SU-DHL-6 (cell line): ENCODE measurements at regions not wholly inside any gene's neighbourhood (a gene's known extent, or its start where the extent isn't known, plus 50 kb on each side); places are given as distances from the start of the nearest gene placed in this dataset.

Experiments
- H2AFZ ChIP-seq: fragments of 200-600 bp; sonication (generic); 2 replicates; pipeline ENCODE4 v1.6.1; 2014; ENCODE audit warnings: low read depth, mild to moderate bottlenecking, moderate library complexity, mixed read lengths, antibody characterized with exemption, low read length; ENCODE audit not compliant: severe bottlenecking
- H3F3A ChIP-seq: fragments of 200-600 bp; shearing (Covaris generic); 2 replicates; pipeline ENCODE4 v1.6.0; 2016; ENCODE audit warnings: antibody characterized with exemption, mild to moderate bottlenecking; ENCODE audit not compliant: insufficient read depth
- H3K27ac ChIP-seq: fragments of 200-600 bp; sonication (generic); 2 replicates; pipeline ENCODE4 v1.5.1; 2016; ENCODE audit warnings: low read depth, mild to moderate bottlenecking, low read length, moderate library complexity, mixed read lengths
- H3K27me3 ChIP-seq: fragments of 200-600 bp; sonication (generic), shearing (Covaris generic); 2 replicates; pipeline ENCODE4 v1.6.0; 2014; ENCODE audit warnings: mild to moderate bottlenecking, low read length
- H3K36me3 ChIP-seq: fragments of 200-600 bp; sonication (generic); 2 replicates; pipeline ENCODE4 v1.6.1; 2014; ENCODE audit warnings: mild to moderate bottlenecking, low read length, mixed read lengths
- H3K4me2 ChIP-seq: fragments of 300-600, 200-600 bp; shearing (Covaris generic), sonication (generic); 2 replicates; pipeline ENCODE4 v1.6.0; 2014; ENCODE audit warnings: low read length, low read depth, mild to moderate bottlenecking; ENCODE audit not compliant: poor library complexity, severe bottlenecking
- H3K4me3 ChIP-seq: fragments of 200-600 bp; sonication (generic); 2 replicates; pipeline ENCODE4 v1.5.1; 2014; ENCODE audit warnings: antibody characterized with exemption, low read length, mild to moderate bottlenecking, mixed read lengths; ENCODE audit not compliant: insufficient read depth, poor library complexity, severe bottlenecking
- H3K79me2 ChIP-seq: fragments of 200-600 bp; sonication (generic); 2 replicates; pipeline ENCODE4 v1.6.1; 2014; ENCODE audit warnings: mild to moderate bottlenecking, low read length, moderate library complexity; ENCODE audit not compliant: insufficient read depth
- H3K9ac ChIP-seq: fragments of 200-600 bp; sonication (generic); 2 replicates; pipeline ENCODE4 v1.7.0; 2014; ENCODE audit warnings: mild to moderate bottlenecking, low read length
- H3K9me2 ChIP-seq: fragments of 200-600 bp; sonication (generic); replicated peaks from 2 replicates; pipeline ENCODE4 v1.6.1; 2014; ENCODE audit warnings: low read length; ENCODE audit not compliant: insufficient read depth
- H3K9me3 ChIP-seq: fragments of 200-600 bp; sonication (generic); 2 replicates; pipeline ENCODE4 v1.6.1; 2014; ENCODE audit warnings: low read length, mixed read lengths; ENCODE audit not compliant: insufficient read depth
- H4K20me1 ChIP-seq: fragments of 200-600 bp; sonication (generic); 2 replicates; pipeline ENCODE4 v1.6.1; 2014; ENCODE audit warnings: low read depth, mild to moderate bottlenecking, antibody characterized with exemption, low read length, moderate library complexity, mixed read lengths
- CTCF ChIP-seq: fragments of 200-600 bp; sonication (generic); IDR thresholded peaks from one replicate; pipeline ENCODE4 v1.5.1; 2017; ENCODE audit warnings: antibody characterized with exemption, mild to moderate bottlenecking, low read length, moderate library complexity; ENCODE audit not compliant: insufficient read depth, poor library complexity, severe bottlenecking
- EZH2phosphoT487 ChIP-seq: fragments of 200-600 bp; sonication (generic), shearing (Covaris generic); conservative IDR thresholded peaks from 2 replicates; pipeline ENCODE4 v1.6.1; 2018; ENCODE audit warnings: mild to moderate bottlenecking, antibody characterized with exemption, low read length, moderate library complexity, mixed read lengths

- TF ChIP-seq CTCF (no peak), EZH2phosphoT487 (no peak)
- H3K9me3 ChIP-seq: no peaks in the 10 kb centered on the region
- H3K36me3 ChIP-seq: no peaks in the 10 kb centered on the region
- no peak overlapping the region for H3K4me3 ChIP-seq
- H3F3A ChIP-seq: no peaks in the 10 kb centered on the region
- no peaks in the 10 kb centered on the region for H3K27me3 ChIP-seq
- no peak overlapping the region for H3K27ac ChIP-seq
- no peak overlapping the region for H3K4me2 ChIP-seq
- H3K9ac ChIP-seq: no peak overlapping the region
- no peaks in the 10 kb centered on the region for H3K9me2 ChIP-seq
- no peaks in the 10 kb centered on the region for H3K79me2 ChIP-seq
- H2AFZ ChIP-seq: no peak overlapping the region
- no peaks in the 10 kb centered on the region for H4K20me1 ChIP-seq
Measured at GRCh38 chr9:119020730-119021333, 348.4 kb downstream of the BRINP1 start.

GRCh38 chr9:119026120-119026519 lies 343.1 kb downstream of the BRINP1 start:
- Histone ChIP-seq H3K4me2 (no peak overlapping the region), H3K27ac (no peak overlapping the region), H3K9me2 (no peaks in the 10 kb centered on the region), H3F3A (no peaks in the 10 kb centered on the region), H2AFZ (no peak overlapping the region), H3K9me3 (no peaks in the 10 kb centered on the region), H3K9ac (no peak overlapping the region), H4K20me1 (no peaks in the 10 kb centered on the region), H3K4me3 (no peak overlapping the region), H3K79me2 (no peaks in the 10 kb centered on the region), H3K36me3 (no peaks in the 10 kb centered on the region), H3K27me3 (no peaks in the 10 kb centered on the region)
- TF ChIP-seq EZH2phosphoT487 (no peak), CTCF (no peak)

- Histone ChIP-seq H3K79me2 (no peaks in the 10 kb centered on the region), H3K27ac (no peak overlapping the region), H2AFZ (no peak overlapping the region), H3K9me2 (no peaks in the 10 kb centered on the region), H3K4me3 (no peak overlapping the region), H3K36me3 (no peaks in the 10 kb centered on the region), H3K9ac (no peak overlapping the region), H3K9me3 (no peaks in the 10 kb centered on the region), H3K4me2 (no peak overlapping the region), H4K20me1 (no peaks in the 10 kb centered on the region), H3K27me3 (no peaks in the 10 kb centered on the region), H3F3A (no peaks in the 10 kb centered on the region)
- no peak for TF ChIP-seq EZH2phosphoT487
- no peak for TF ChIP-seq CTCF
Measured at GRCh38 chr9:119027901-119028699, 341.1 kb downstream of the BRINP1 start.
